ENCODE measurements at regions not wholly inside any gene's neighbourhood (a gene's known extent, or its start where the extent isn't known, plus 50 kb on each side); places are given as distances from the start of the nearest gene placed in this dataset.

- intact Hi-C loops (cut with micrococcal nuclease) = no loop called here
- no peaks in the 10 kb centered on the region for H3K79me2 ChIP-seq (ENCODE audit: control insufficient read depth, insufficient read depth, low read length)
- no peaks in the 10 kb centered on the region for H4K20me1 ChIP-seq (replicated peaks; ENCODE audit: control insufficient read depth, insufficient read depth, low read length)
- H3K36me3 ChIP-seq (ENCODE audit: control insufficient read depth, insufficient read depth, low read length) = no peaks in the 10 kb centered on the region
- ChIA-PET CTCF (ENCODE audit: low intra/inter-chr PET ratio) (no interaction called here), POLR2A (interaction anchor here (0.6 kb wide), 1 partner anchor 27 kb away, joined by 3 read pairs; no protein-coding TSS in a partner anchor)
- no peaks in the 10 kb centered on the region for H3K9me1 ChIP-seq (ENCODE audit: control insufficient read depth, insufficient read depth, low read length)
- H3K9ac ChIP-seq (ENCODE audit: insufficient read depth in 1 of 2, low read depth in 2 of 2, low read length in 2 of 2) = no peak overlapping the region
- no TSS peak for BruUV-seq (replicated peaks)
- ATAC-seq (no peak), DNase-seq (ENCODE audit: extremely low read depth in 1 of 4, low spot score in 3 of 4) (no peak), FAIRE-seq (no peak)
- H3K4me3 ChIP-seq = no peak overlapping the region
- H3K27me3 ChIP-seq (ENCODE audit: control insufficient read depth in 2 of 2, insufficient read depth in 2 of 2, low read length in 2 of 2) = no peaks in the 10 kb centered on the region
- H2AFZ ChIP-seq (ENCODE audit: low read depth, low read length) = no peak overlapping the region
- H3K4me1 ChIP-seq (replicated peaks in 1 of 2; ENCODE audit: control insufficient read depth in 2 of 2, insufficient read depth in 2 of 2, low read length in 2 of 2) = no peaks in the 10 kb centered on the region
- no peak overlapping the region for H3K4me2 ChIP-seq (ENCODE audit: insufficient read depth, low read length)
- H3K9me3 ChIP-seq (replicated peaks; ENCODE audit: control insufficient read depth, insufficient read depth, low read depth, low read length) = no peaks in the 10 kb centered on the region; the same call in 1 of the 2 replicates
- in situ Hi-C loops (cut with MboI) = no loop called here
- WGBS (ENCODE audit: insufficient coverage, low coverage, missing lambda C conversion rate) = 31% methylated on average over 8 of the region's 8 CpGs
- TF ChIP-seq POU5F1 (IDR thresholded peaks at IDR 0.05; ENCODE audit: borderline replicate concordance, low read depth, low read length, partially characterized antibody) (no peak), CEBPZ (IDR thresholded peaks at IDR 0.05; ENCODE audit: borderline replicate concordance, low read depth, low read length) (no peak), CEBPG (CRISPR knock-in tag; IDR thresholded peaks at IDR 0.05) (no peak), CEBPG (tag; conservative IDR thresholded peaks at IDR 0.05 in 1 of 2, IDR thresholded peaks at IDR 0.05 in 1 of 2) (no peak), MIER1 (IDR thresholded peaks at IDR 0.05; ENCODE audit: low read depth) (no peak), NFE2 (IDR thresholded peaks at IDR 0.05; ENCODE audit: low read depth) (no peak), ZNF785 (CRISPR knock-in tag; IDR thresholded peaks at IDR 0.05) (no peak), ZNF518B (CRISPR knock-in tag; IDR thresholded peaks at IDR 0.05) (no peak)
- no peak overlapping the region for H3K27ac ChIP-seq (ENCODE audit: extremely low read depth, low read depth, low read length)
Measured at GRCh38 chr1:196091397-196092135, 516.7 kb downstream of the KCNT2 start.

Data from K562 (cell line).